ENCODE measurements at regions not wholly inside any gene's neighbourhood (a gene's known extent, or its start where the extent isn't known, plus 50 kb on each side); places are given as distances from the start of the nearest gene placed in this dataset.

- TF ChIP-seq ZNF510 (tag by site-specific recombination; IDR thresholded peaks at IDR 0.05; ENCODE audit: insufficient replicate concordance) = no peak
- TF ChIP-seq ZNF560 (tag by site-specific recombination; IDR thresholded peaks at IDR 0.05; ENCODE audit: borderline replicate concordance) = no peak
Measured at GRCh38 chr16:52963212-52963854, 89.4 kb downstream of the CHD9NB start (continued).

DNA sequence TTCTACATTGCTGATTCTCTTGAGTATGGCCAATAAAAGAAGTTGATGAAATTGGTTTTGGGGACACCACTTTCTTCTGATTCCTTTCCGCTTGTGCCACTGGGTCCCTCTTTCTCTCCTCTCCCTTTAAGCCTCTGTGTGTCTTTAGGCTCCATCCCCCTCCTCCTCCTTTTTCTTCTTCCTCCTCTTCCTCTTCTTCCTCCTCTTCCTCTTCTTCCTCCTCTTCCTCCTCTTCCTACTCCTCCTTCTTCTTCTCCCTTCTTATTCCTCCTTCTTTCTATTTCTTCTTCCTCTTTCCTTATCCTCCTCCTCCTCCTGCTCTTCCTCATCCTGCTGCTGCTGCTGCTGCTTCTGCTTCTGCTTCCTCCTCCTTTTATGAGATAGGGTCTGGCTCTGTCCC lies 93.7 kb downstream of the CHD9NB start:
- POLR2A ChIA-PET = no interaction called here
- TF ChIP-seq ZNF529 (tag by site-specific recombination; IDR thresholded peaks at IDR 0.05; ENCODE audit: insufficient replicate concordance) = no peak
- TF ChIP-seq, protein P1, sequence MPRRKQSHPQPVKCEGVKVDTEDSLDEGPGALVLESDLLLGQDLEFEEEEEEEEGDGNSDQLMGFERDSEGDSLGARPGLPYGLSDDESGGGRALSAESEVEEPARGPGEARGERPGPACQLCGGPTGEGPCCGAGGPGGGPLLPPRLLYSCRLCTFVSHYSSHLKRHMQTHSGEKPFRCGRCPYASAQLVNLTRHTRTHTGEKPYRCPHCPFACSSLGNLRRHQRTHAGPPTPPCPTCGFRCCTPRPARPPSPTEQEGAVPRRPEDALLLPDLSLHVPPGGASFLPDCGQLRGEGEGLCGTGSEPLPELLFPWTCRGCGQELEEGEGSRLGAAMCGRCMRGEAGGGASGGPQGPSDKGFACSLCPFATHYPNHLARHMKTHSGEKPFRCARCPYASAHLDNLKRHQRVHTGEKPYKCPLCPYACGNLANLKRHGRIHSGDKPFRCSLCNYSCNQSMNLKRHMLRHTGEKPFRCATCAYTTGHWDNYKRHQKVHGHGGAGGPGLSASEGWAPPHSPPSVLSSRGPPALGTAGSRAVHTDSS (tag by site-specific recombination; IDR thresholded peaks at IDR 0.05) = peak; percentile 92
- TF ChIP-seq ZNF423 (tag by site-specific recombination; IDR thresholded peaks at IDR 0.05) = no peak
- no peak overlapping the region for H3K27ac ChIP-seq (ENCODE audit: extremely low read depth, low read depth, low read length)

DNA sequence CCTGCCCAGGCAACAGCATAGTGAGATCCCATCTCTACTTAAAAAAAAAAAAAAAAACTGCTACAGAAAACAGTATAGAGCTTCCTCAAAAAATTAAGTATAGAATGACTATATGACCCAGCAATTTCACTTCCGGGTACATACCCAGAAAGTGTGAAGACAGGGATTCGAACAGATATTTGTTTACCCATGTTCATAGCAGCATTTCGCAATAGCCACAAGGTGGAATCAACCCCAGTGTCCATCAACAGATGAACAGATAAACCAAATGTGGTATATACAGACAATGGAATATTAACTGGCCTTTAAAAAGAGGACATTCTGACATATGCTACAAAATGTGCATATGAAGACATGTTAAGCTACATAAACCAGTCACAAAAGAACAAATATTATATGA lies 95.5 kb downstream of the CHD9NB start:
- ChIA-PET CTCF (interaction anchor here (0.6 kb wide), 1 partner anchor 593 kb away, joined by 3 read pairs; no protein-coding TSS in a partner anchor), POLR2A (no interaction called here)
- Histone ChIP-seq H3K4me1 (ENCODE audit: control insufficient read depth, insufficient read depth, low read length) (no peaks in the 10 kb centered on the region), H3K9me3 (ENCODE audit: control insufficient read depth, insufficient read depth, low read depth, low read length) (no peaks in the 10 kb centered on the region), H3K4me3 (ENCODE audit: low read depth, low read length) (no peak overlapping the region), H3K36me3 (ENCODE audit: control insufficient read depth in 2 of 2, insufficient read depth in 1 of 2, low read length in 2 of 2) (no peaks in the 10 kb centered on the region), H3K27ac (ENCODE audit: extremely low read depth, low read depth, low read length) (no peak overlapping the region)
- TF ChIP-seq ZNF558 (tag by site-specific recombination; IDR thresholded peaks at IDR 0.05) (no peak), BCL11B (tag by site-specific recombination; IDR thresholded peaks at IDR 0.05; ENCODE audit: low read depth) (no peak), MZF1 (tag by site-specific recombination; IDR thresholded peaks at IDR 0.05; ENCODE audit: borderline replicate concordance) (no peak), ZNF140 (tag by site-specific recombination; IDR thresholded peaks at IDR 0.05) (no peak), ZNF670 (tag by site-specific recombination; IDR thresholded peaks at IDR 0.05; ENCODE audit: low read depth) (no peak)

More for the DNA sequence above, 93.7 kb downstream of the CHD9NB start:
- H3K9me3 ChIP-seq (ENCODE audit: control insufficient read depth, insufficient read depth, low read depth, low read length) = no peaks in the 10 kb centered on the region
- no peaks in the 10 kb centered on the region for H3K36me3 ChIP-seq (ENCODE audit: control insufficient read depth in 2 of 2, insufficient read depth in 1 of 2, low read length in 2 of 2)
- H3K4me3 ChIP-seq (ENCODE audit: low read depth, low read length) = no peak overlapping the region
- CTCF ChIA-PET = no interaction called here
- H3K4me1 ChIP-seq (ENCODE audit: control insufficient read depth, insufficient read depth, low read length) = no peaks in the 10 kb centered on the region

DNA sequence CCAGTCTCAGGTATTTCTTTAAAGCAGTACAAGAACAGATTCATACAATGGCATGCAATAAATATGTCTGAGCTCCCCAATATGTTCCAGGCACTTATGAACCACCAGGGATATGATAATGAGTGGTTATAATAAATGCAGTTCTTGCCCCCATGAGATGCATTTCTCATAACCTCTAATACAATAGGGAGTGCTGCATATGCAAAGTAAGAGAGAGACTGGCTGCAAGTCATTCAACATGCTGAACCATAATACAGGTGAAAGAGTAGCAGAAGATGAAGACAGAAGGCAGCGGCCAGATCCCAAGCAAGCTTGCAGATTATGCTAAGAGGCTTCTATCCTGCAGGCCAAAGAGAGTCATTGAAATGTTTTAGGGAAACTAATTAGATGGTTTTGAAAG lies 96.7 kb downstream of the CHD9NB start:
- H3K4me3 ChIP-seq (ENCODE audit: low read depth, low read length) = no peak overlapping the region
- no peaks in the 10 kb centered on the region for H3K9me3 ChIP-seq (ENCODE audit: control insufficient read depth, insufficient read depth, low read depth, low read length)
- POLR2A ChIA-PET = no interaction called here
- TF ChIP-seq ZNF2 (tag by site-specific recombination; IDR thresholded peaks at IDR 0.05) = no peak
- TF ChIP-seq PRDM10 (tag by site-specific recombination; IDR thresholded peaks at IDR 0.05) = no peak
- no peak for TF ChIP-seq GLI4 (tag by site-specific recombination; IDR thresholded peaks at IDR 0.05)
- TF ChIP-seq ZNF174 (tag by site-specific recombination; IDR thresholded peaks at IDR 0.05) = no peak
- no peak for TF ChIP-seq ZNF274 (IDR thresholded peaks at IDR 0.05; ENCODE audit: low read length)
- TF ChIP-seq ZNF274 (tag by site-specific recombination; IDR thresholded peaks at IDR 0.05; ENCODE audit: borderline replicate concordance) = no peak
- CTCF ChIA-PET = no interaction called here
- no peaks in the 10 kb centered on the region for H3K36me3 ChIP-seq (ENCODE audit: control insufficient read depth in 2 of 2, insufficient read depth in 1 of 2, low read length in 2 of 2)
- no peaks in the 10 kb centered on the region for H3K4me1 ChIP-seq (ENCODE audit: control insufficient read depth, insufficient read depth, low read length)
- H3K27ac ChIP-seq (ENCODE audit: extremely low read depth, low read depth, low read length) = no peak overlapping the region

Measured in HEK293 (cell line).